Left forelimb (tissue), 1 donor: ENCODE measurements at regions not wholly inside any gene's neighbourhood (a gene's known extent, or its start where the extent isn't known, plus 50 kb on each side); places are given as distances from the start of the nearest gene placed in this dataset.

Source experiments
- DNase-seq: peaks from one replicate; pipeline ENCODE4 v3.0.0-alpha.2; 2018; ENCODE audit warnings: low spot score

DNA sequence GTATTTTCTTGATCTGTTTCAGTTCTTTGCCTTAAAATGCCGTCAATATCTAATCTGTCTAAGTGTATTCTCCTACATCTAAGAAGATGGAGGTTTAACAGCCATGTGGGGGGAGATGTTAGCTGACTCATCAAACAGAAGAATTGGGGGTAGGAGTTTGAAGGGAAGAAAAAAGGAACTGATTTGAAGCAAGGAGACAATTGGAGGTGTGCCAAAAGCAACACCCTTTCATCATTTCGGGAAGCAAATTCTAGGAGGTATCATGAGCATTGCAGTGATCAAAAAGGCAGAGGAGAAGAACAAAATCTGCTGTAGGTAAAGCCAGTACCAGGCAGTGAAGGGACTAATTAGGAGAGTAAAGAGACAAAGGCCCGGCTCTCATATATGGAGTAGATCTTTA, 337.3 kb upstream of the TBC1D5 start:
- DNase-seq = no peak

GRCh38 chr3:18079062-18079461, 336.6 kb upstream of the TBC1D5 start:
- no peak for DNase-seq

DNA sequence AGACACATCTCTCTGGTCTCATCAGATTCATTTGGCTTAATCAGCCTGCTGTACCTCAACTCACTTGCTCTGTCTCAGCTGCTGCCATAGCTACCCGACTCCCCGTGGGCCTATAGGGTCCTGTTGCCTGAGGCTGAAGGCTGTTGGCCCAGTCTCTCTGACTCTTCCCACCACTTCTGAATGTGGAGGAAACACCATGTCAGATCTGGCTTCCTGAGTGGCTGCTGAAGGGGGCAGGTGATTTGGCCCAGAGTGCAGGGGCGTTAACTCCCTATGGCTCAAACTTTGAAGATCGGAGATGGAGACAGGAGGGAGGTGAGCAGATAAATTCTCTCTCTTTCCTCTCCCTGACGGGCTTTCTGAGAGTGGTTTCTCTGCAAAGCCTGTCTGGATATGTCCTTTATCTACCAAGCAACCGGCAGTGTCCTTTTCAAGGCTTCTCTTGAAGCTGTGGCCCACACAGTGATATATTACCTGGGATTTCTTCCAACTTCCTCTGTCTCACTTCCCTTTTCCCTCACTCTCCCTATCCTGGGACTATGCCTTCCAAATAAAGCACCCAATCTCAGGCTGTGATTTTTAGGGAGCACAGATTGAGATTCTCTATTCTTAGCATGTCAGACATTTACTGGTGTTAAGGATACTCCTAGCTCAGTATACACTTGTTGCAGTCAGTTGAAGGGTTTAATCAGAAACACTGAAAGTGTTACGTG, 334.9 kb upstream of the TBC1D5 start:
- DNase-seq = no peak

GRCh38 chr3:18076301-18076700, 333.9 kb upstream of the TBC1D5 start:
- DNase-seq = no peak

DNA sequence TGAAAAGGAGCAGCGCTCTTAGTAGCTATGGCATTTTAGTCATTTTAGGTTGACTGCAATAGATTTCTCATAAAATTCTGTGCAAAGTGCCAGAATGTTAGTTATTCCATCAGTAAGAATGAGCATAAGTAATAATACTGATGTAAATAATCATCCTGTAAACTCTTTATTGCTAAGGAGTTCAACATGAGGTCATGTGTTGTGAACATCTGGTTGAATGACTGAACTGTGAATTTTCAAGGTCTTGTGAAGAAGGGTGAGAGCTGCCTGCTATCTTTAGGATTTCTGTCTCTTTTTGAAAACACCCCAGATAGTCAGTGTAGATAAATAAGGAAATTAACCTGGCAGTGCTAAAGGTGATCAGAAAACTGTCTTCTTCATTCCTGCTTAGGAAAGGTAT, 333.4 kb upstream of the TBC1D5 start:
- no peak for DNase-seq

DNA sequence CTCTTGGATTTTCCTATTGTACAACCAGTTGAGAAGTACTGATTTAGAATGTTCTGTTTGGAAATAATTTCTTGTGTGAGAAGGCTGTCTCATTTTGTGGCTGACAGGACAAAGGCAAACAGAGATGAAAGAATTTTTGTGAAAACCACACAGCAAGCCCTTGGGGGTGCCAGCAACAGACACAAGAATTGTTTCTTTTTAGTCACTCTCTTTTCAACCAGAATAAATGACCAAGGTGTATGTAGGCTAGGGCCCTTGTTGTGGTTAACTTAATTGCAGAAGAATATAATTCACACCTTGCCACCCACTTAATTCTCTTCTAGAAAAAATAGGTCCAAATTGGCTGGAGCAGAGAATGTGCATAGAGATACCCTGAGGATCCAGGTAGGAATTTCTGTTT, 329.4 kb upstream of the TBC1D5 start:
- no peak for DNase-seq

DNA sequence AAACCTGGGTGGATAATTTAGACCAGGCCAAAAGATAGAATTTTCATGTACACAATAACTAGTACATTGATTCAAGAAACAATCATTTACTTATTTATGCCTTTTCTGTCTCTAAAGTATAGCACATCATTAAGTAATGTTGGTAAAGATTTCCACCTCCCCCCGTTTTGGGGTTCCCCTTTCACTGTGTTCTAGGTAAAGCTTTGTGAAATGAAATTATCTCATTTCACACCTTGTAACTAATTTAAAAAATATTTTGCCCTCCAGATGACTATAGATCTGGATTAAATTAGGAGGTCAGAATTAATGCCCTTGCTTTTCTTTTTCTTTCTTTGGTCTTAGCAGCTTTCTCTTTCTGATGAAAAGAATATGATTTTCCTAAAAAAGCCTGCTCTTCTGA, 328.5 kb upstream of the TBC1D5 start:
- no peak for DNase-seq

DNA sequence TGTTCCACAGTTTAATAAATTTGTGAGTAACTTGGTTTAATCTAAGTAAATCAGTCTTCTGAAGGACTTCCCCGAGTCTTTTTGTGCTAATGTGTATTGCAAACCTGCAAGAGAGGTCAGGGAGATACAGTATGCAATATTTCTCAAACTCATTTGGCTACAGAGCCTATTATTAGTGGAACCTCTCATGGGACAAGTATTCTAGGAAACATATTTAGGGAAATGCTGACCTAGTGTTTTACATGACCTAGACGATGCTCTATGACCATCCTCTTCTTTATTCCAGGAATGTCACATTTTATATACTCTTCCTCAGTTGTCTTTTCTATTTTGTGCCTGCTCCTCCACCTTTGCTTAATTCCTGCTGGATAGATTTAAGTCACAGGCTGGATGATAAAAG, 327.8 kb upstream of the TBC1D5 start:
- no peak for DNase-seq

DNA sequence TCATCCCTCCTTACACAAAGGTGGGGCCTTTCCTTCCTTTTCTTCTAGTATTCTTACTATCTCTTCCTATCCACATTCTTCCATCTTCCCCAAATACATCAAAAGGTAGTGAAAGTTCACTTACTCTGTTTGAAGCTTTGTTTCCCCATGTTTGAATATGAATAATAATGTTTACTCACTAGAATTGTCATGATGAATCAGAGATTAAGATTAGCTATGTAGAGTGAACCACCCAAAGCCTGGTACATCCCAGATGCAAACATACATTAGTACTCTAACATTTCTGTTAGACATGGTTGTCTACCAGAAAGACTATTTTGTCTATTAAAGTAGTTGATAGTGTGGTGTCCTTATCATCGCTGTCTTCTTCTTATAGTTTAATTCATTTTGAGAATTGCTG, 327.1 kb upstream of the TBC1D5 start:
- no peak for DNase-seq

DNA sequence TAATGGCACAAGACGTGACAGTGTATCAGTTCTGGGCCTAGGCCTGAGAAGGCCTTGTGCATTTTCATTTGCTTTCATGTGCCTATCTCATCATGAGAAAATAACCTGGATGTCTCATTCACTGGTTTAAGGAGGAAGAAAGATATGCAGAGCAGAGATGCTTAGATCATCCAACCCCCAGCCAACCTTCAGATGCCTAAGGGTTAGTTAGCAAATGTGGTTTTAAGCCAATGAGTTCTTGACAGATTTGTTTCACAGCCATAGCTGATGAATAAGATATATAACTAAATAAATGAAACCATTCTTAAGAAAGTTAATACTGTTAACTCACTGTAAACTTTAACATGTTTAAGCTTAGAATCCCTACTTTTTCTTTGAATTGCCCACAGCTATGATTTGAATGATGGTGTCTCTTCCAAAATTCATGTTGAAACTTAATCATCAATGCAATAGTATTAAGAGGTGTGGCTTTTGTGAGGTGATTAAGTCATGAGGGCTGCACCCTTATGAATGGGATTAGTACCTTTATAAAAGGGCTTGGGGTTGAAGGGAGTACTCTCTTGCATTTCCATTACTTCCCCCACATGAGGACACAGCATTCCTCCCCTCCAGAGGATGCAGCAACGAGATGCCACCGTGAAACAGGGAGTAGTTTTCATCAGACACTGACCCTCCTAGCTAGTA, 324.6 kb upstream of the TBC1D5 start:
- DNase-seq = no peak

DNA sequence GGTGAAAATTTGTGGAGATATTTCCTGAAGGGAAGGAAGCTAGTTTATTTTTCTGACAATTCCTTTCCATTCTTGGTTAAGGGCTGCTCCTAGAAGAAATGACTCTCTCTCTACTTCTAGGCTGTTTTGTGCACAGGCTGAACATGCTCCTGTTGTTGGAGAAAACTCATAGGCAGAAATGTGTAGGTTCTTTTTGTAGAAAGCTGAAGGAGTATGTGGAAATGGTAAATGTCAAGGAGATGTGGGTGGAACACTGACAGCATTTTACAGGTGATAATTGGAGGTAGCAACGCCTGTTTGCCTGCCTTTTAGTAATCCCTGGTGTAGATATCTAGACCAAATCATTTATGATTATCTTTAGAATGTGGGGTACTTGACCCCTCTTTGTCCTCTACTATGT, 322.2 kb upstream of the TBC1D5 start:
- no peak for DNase-seq

- no peak for DNase-seq
These were observed 320.2 kb upstream of the TBC1D5 start for GRCh38 chr3:18062657-18063025.

GRCh38 chr3:18061737-18062656, 319.6 kb upstream of the TBC1D5 start:
- DNase-seq = no peak

- no peak for DNase-seq
These were observed 316.2 kb upstream of the TBC1D5 start for GRCh38 chr3:18058666-18059065.

DNA sequence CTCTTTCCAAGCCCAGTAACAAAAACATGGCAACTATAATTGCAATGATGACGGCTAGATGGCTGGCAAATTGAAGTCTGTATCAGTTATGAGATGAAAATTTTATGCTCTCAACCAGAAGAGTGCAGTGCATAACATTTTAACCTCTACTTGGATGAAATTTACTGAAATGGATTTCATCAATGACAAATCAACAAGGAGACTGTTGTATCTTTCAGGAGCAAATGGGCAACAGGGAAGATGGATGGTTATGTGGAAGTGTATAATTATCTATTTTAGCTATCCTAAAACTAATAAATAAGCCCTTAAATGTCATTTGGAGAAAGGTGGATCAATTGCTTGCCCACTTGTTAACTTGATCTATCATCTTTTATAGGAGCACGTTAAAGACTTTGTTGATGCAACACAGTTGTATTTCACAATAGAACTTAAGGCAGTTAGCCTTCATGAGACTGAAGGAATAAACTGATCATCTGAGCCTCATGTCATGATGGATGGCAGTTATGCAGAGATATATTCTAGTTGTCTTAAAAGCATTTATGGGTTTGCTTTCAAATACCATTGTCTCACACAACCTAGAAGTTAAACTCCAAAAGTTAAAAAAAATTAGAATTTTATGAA, 315.1 kb upstream of the TBC1D5 start:
- no peak for DNase-seq

- DNase-seq = no peak
These were observed 312.2 kb upstream of the TBC1D5 start for GRCh38 chr3:18054625-18055024.

- no peak for DNase-seq
These were observed 308.9 kb upstream of the TBC1D5 start for GRCh38 chr3:18051306-18051705.

DNA sequence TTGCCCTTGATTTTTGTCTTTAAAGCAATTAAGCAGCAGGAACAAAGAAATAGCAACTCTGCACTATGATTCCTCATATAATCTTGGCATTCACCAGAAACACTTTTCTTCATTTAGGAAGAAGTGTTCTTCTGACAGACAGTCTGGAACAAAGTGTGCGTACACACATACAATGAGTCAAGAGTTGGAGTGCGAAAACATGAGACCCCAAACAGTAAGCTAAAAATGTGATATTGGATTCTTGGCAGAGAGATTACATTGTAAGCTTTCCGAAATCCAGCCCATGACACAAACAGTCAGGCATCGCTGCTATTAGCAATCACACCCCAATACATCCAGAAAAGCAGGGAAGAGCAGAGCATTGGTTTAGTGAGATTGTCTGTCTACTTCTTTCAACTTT, 306.7 kb upstream of the TBC1D5 start:
- no peak for DNase-seq

- DNase-seq = no peak
These were observed 304.6 kb upstream of the TBC1D5 start for GRCh38 chr3:18047052-18047451.

GRCh38 chr3:18046131-18046915, 303.9 kb upstream of the TBC1D5 start:
- no peak for DNase-seq

- no peak for DNase-seq
These were observed 302.8 kb upstream of the TBC1D5 start for GRCh38 chr3:18044971-18045880.
